Stimulated activated naive CD4-positive, alpha-beta T cell treated with Interleukin-2 at 50 U/mL for 16 hours (primary cell): ENCODE measurements at regions not wholly inside any gene's neighbourhood (a gene's known extent, or its start where the extent isn't known, plus 50 kb on each side); places are given as distances from the start of the nearest gene placed in this dataset.
"Not testable (repeated sequence)": the region's sequence is repeated elsewhere in the genome, so short reads cannot be mapped to it uniquely, and the experiment has no call there.

Experiments
- DNase-seq: peaks from one replicate; lab custom pipeline; 2025; lab: John Stamatoyannopoulos, UW

GRCh38 chr3:43236008-43236407 is 50.3 kb upstream of the SNRK start:
- DNase-seq = no peak

- DNase-seq = no peak
Observed at GRCh38 chr3:43233062-43233461, 53.3 kb upstream of the SNRK start.

GRCh38 chr3:43231276-43232000 is 54.9 kb upstream of the SNRK start:
- no peak for DNase-seq

GRCh38 chr3:43229865-43230264 is 56.5 kb upstream of the SNRK start:
- DNase-seq = not testable (repeated sequence)

GRCh38 chr3:43227685-43228084 is 58.7 kb upstream of the SNRK start:
- not testable (repeated sequence) for DNase-seq

- no peak for DNase-seq
Observed at GRCh38 chr3:43224405-43225073, 61.8 kb upstream of the SNRK start.

GRCh38 chr3:43223670-43224364 is 62.5 kb upstream of the SNRK start:
- DNase-seq = no peak

- no peak for DNase-seq
Observed at GRCh38 chr3:43222590-43222989, 63.8 kb upstream of the SNRK start.

- DNase-seq = no peak
Observed at GRCh38 chr3:43221076-43221475, 65.3 kb upstream of the SNRK start.

- no peak for DNase-seq
Observed at GRCh38 chr3:43219616-43220015, 66.7 kb upstream of the SNRK start.

GRCh38 chr3:43218921-43219320 is 67.4 kb upstream of the SNRK start:
- DNase-seq = no peak

- no peak for DNase-seq
Observed at GRCh38 chr3:43218156-43218555, 68.2 kb upstream of the SNRK start.

GRCh38 chr3:43217633-43218032 is 68.7 kb upstream of the SNRK start:
- no peak for DNase-seq

GRCh38 chr3:43217206-43217605 is 69.1 kb upstream of the SNRK start:
- DNase-seq = no peak

GRCh38 chr3:43215663-43216275 is 70.6 kb upstream of the SNRK start:
- DNase-seq = no peak

- no peak for DNase-seq
Observed at GRCh38 chr3:43215138-43215537, 71.2 kb upstream of the SNRK start.

- no peak for DNase-seq
Observed at GRCh38 chr3:43214616-43215015, 71.7 kb upstream of the SNRK start.

GRCh38 chr3:43213631-43214030 is 72.7 kb upstream of the SNRK start:
- DNase-seq = no peak

GRCh38 chr3:43212914-43213611 is 73.3 kb upstream of the SNRK start:
- no peak for DNase-seq

- no peak for DNase-seq
Observed at GRCh38 chr3:43211681-43212080, 74.7 kb upstream of the SNRK start.

- no peak for DNase-seq
Observed at GRCh38 chr3:43210049-43211027, 76.0 kb upstream of the SNRK start.
